Fibroblast of villous mesenchyme (primary cell): ENCODE measurements at regions not wholly inside any gene's neighbourhood (a gene's known extent, or its start where the extent isn't known, plus 50 kb on each side); places are given as distances from the start of the nearest gene placed in this dataset.

ENCODE experiments used
- DNase-seq: peaks from one replicate; pipeline ENCODE4 v3.0.0-alpha.2; 2010; ENCODE audit warnings: low read depth
- H3K4me3 ChIP-seq: 2 replicates; pipeline ENCODE4 v1.5.1; 2011; ENCODE audit warnings: low read depth, mild to moderate bottlenecking, low read length
- TF ChIP-seq, protein P1 (sequence below): IDR thresholded peaks from 2 replicates; pipeline ENCODE4 v1.5.1; 2012; ENCODE audit warnings: low read depth, mild to moderate bottlenecking, low read length; ENCODE audit not compliant: insufficient read depth

DNA sequence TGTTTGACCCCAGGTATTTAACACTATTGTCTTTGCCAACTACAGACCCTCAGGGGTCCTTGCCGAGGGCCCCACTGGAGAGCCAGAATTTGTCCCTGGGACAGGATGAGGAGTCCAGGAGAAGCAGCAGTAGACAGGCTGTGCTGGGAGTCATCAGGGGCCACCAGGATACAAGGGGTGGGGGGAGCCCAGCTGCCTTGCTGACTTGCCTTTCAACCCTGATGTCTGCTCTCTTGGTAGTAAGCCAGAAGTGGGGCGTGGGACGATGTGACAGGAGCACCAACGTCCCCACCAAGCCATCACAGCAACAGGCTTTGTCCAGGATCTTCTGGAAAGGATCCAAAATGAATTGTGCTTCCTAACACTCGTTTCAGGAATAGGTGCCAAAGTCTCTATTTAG is 62.4 kb upstream of the CDCA7L start:
- DNase-seq: no peak
- H3K4me3 ChIP-seq: no peak overlapping the region
- TF ChIP-seq, protein P1, sequence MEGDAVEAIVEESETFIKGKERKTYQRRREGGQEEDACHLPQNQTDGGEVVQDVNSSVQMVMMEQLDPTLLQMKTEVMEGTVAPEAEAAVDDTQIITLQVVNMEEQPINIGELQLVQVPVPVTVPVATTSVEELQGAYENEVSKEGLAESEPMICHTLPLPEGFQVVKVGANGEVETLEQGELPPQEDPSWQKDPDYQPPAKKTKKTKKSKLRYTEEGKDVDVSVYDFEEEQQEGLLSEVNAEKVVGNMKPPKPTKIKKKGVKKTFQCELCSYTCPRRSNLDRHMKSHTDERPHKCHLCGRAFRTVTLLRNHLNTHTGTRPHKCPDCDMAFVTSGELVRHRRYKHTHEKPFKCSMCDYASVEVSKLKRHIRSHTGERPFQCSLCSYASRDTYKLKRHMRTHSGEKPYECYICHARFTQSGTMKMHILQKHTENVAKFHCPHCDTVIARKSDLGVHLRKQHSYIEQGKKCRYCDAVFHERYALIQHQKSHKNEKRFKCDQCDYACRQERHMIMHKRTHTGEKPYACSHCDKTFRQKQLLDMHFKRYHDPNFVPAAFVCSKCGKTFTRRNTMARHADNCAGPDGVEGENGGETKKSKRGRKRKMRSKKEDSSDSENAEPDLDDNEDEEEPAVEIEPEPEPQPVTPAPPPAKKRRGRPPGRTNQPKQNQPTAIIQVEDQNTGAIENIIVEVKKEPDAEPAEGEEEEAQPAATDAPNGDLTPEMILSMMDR: no peak

DNA sequence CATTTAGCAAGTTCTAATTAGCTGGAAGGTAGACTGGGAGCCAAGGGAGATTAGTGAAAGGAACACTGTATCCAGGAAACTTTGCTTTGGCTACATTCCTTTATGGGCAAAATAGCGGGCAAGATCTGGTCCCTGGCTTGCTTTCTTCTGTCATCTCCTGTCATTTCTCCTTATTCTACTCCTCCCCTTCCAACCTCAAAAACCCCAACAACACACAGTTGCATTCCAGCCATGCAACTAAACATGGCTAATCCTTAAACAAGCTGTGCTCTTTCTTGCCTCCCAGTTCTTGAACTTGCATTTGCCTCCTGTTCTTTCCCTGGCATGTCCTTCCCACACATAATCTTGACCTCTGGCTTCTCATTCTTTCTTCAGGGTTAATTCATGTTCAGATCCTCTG is 59.5 kb upstream of the CDCA7L start:
- no peak for DNase-seq
- H3K4me3 ChIP-seq: no peak overlapping the region
- TF ChIP-seq, protein P1: no peak

DNA sequence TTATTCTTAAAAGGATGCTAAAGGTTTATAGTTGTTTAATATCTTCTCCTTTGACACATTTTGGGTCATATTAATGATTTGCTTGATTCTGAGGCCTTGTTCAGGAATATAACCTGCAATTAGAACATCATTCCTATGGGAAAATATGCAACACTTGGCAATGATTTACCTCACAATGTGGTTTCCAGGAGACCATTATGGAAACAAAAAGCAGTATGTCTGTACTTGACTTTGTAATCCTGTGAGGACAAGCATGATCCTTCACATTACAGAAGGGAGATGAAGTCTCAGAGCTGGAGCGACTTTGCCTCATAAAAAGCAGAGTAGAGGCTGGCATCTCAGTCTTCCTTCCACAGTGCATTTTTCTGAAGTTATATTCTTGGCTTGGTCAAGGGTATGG is 57.0 kb upstream of the CDCA7L start:
- no peak overlapping the region for H3K4me3 ChIP-seq
- no peak for DNase-seq
- TF ChIP-seq, protein P1: no peak

DNA sequence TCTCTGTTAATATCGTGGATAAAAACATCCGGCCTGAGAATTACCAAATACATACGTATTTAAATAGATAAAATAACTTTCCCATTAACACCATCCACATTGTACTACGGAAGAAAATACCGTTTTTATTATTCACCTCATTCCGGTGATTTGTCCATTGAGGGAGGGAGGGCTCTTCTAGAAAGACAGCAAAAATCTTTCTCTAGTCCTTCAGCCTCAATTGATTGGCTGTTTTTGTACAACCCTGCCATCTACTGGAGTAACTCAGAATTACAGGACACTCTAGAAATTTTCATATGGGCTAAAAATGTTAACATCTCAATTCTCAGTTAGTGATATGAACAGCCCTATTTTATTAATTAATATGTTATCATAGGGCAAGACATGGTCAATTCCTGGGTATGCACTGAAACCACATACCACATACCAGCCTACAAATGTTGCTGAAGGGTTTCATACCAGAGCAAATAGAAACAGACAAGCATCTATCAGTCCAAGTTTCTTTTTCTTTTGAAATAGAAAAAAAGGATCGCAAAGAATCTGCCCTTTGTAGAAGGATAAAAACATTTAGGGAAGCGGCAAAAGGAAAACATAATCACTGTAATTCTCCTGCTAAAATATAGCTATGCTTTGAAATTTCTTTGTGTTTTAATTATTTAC is 55.8 kb upstream of the CDCA7L start:
- DNase-seq: peak; percentile 68
- TF ChIP-seq, protein P1: peak; percentile 86
- peak overlapping the region; percentile 17 for H3K4me3 ChIP-seq

DNA sequence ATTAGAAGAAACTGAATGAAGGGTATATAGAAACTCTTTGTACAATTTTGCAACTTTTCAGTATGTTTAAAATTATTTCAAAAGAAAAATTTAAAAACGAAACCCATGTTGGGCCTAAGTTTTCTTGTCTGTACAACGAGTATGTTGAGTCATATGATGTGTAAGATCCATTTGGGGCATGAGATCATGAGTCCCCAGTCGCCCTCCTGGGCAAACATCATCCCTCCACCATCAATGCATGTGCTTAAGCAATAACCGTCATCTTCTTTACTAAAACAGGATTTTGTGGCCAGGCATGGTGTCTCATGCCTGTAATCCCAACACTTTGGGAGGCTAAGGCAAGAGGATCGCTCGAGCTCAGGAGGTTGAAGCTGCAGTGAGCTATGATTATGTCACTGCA is 54.2 kb upstream of the CDCA7L start:
- no peak for DNase-seq
- TF ChIP-seq, protein P1: no peak
- H3K4me3 ChIP-seq: no peak overlapping the region

DNA sequence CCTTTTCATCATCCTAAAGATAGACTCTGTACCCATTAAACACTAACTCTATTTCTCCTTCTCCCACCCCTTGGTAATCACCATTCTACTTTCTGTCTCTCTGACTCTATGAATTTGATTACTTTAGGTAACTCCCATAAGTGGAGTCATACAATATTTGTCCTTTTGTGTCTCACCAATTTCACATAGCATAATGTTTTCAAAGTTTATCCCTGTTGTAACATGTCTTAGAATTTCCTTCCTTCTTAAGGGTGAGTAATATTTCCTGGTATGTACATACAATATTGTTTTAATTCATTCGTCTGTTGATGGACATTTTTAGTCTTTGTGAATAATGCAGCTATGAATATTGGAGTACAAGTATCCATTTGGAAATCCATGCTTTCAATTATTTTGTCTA is 50.9 kb upstream of the CDCA7L start:
- TF ChIP-seq, protein P1: no peak
- H3K4me3 ChIP-seq: no peak overlapping the region
- peak; percentile 6 for DNase-seq
